HuH-7.5 (cell line): ENCODE measurements at regions not wholly inside any gene's neighbourhood (a gene's known extent, or its start where the extent isn't known, plus 50 kb on each side); places are given as distances from the start of the nearest gene placed in this dataset.

Source experiments
- DNase-seq: peaks from one replicate; pipeline ENCODE4 v3.0.0; 2011; ENCODE audit warnings: low spot score

DNA sequence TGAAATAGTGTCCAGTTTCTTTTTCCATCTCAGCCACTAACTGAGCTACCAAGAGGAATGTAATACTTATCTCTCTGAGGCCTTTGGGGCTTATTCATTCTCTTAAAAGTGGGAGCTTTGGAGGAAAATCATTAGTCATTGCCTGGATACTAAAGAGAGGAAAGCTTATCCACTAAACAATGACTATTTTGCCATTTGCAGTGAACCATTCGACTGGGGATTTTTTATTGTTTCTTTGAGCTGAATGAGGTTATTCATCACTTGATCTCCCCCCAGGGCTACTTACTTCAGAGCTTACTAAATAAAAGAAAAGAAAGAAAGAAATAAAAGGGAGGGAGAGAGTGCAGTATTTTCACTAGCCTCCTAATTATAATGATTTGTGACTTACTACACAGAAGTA lies 1329.5 kb upstream of the TENM3 start:
- no peak for DNase-seq

DNA sequence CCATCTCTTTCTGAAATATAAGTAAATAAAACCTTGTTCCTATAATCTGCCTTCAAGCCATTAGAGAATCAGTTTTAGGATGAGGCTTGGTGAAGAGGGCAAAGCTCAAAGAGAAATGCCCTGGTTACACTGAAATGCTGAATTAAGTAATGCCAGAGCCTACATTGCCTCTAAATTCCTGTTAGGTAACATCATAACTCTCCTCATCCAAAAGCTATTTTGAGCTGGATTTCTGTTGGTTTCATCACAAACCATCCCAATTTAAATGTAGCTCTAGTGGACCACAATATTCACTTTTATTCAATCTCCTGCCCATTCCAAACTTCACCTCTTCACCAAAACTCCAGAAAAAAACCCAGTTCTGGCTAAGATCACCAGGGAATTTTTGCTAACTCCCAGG lies 1319.7 kb upstream of the TENM3 start:
- DNase-seq: no peak

DNA sequence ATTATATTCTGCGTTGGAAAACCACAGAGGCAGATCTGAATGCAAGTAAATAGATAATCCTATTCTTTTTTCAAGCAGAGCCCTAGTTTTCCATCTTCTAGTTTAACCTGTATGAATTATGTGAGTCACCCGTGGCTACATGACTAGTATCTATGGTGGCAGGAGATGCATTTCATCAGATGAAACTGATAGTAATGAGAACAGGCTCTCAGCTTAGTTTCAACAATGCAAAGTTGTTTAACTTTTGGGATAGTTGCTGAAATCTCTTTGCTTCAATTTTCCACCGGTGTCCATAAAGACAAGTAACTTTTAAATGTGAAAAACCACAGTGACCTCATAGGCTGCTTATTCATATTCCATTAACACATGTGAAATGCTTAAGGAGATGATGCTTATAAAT lies 1317.4 kb upstream of the TENM3 start:
- DNase-seq: no peak

DNA sequence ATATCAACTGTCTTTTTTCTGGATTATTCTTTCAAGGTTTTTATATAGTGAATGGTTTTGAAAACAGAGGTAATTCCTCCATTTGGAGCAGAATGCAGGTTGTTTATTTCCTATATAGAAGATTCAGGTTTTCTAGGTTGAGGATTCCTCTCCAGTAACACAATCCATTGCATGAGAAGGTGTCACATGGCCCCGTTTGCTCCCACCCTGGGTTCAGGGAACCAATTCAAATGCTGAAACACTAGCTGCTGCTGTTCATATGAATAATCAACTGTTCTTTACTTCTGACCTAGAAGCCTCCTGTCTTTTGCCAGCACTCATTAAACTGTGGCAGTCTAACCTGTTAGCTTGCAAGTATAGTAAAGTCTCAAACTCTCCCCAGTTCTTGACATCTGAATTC lies 1316.9 kb upstream of the TENM3 start:
- DNase-seq: no peak

DNA sequence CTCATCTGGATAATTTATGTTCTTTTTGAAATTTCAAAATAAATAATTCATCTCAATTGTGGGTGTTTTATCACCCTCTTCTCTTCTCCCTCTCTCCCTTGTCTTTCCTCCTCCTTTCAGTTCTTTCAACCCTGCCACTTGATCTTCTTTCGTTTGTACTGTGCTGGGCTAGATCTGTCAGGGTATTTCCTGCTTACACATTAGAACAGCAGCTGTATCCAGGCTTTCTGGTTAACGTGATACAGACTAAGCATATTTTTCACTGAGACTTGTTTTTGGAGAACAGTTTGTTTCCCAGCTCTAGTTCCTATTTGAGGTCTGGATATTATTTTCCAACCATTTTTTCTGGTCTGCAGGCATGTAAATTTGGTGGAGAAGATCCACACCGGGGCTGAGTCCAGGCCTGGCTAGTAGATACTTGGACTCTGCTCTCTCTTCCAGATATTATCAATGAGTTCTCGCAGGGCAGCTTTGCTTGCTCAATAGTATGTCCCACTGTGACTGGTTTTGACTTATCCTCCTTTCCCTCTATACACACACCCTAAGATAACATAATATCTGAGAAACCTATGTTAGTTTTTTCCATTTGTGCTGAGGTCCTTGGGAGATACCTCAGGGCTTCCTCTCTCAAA lies 1310.7 kb upstream of the TENM3 start:
- DNase-seq: no peak

DNA sequence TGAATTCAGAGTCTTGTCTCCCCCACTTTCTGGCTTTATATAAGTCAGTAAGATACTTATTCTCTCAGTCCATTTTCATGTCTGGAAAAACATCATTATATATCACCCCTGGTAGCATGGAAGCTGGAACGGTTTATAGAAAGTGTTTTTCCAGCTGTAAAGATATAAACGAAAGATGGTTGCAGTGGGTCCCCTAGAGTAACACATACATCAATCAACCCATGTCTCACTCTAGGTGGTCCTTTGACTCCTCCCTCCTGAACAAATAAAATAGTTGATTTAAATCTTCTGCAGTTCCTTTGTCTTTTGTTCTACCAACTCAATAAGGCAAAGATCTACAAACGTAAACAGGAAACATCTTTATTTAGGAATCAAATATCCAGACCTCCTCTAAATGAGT lies 1306.1 kb upstream of the TENM3 start:
- DNase-seq: no peak

DNA sequence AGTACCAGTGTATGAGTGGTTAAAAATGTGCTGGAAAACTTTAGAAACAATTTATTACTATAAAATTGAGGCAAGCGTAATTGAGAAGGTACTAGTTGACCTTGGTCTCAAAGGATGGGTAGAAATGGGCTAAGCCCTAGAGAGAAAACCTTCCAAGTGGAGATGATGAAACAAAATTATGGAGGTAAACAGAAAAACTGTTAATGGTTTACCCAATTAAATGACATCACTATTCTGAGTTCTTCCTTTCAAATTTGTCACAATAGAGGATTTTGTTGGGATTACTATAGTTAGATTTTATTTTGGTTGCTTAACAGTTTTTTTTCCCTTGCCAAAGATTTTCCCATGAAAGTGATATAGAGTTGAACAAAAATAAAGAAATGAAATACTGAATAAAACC lies 1302.5 kb upstream of the TENM3 start:
- DNase-seq: no peak

DNA sequence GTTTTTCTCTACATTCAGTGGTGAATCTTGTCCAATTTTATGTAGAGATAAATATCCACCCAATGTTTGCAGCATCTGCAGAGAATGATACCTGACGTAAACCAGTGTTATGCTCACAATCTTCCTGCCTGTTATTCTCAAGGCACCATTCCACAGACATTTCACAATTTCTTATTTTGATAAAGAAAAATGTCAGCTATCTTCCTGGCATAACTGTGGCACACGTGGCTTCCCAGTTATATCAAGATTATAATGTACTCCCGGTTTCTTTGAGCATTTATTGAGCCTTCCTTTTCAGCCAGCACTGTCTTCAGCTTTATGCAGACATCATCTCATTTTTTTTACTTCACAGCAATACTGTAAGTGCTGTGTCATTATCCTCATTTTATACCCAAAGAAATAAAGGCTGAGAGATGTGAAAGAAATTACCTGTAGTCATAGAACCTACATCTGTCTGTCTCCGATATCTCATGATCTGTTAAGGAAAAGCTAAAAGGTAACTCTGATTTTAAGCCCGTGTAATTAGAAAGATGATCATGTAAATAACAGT lies 1300.8 kb upstream of the TENM3 start:
- DNase-seq: no peak

DNA sequence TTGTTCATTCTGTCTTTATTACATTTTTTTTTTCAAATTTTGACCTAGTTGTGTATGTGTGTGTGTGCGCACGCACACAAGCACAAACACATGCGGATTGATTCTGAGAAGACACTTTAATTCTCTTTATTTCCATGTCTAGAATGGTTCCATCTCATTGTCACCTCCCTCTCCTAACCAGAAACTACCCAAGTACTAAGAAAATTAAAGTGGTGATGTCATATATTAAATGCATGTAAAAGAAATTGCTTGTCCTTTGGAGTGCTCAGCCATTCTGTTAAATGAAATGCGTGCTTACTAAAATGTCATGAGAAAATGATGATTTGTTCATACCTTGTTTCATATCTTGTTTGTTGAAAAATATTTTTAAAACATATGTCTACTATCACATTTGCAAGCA lies 1297.0 kb upstream of the TENM3 start:
- DNase-seq: no peak

DNA sequence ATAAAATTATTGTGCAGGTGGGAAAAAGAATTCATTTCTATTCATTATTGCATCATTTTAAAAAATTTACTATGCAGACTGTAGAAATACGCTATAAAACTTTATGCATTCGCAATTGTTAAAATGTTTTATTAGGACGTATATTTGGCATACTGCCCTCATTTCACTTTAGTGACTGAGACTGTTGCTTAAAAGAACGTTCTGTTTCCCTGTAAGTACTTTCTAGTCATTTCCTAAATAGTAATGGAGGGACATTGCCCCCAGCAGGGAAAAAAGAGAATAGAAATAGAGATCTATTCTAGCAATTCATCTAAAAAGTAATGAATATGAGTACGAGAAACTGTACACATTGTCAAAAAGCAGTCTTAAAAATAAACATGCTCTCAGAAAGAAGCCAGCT lies 1295.8 kb upstream of the TENM3 start:
- no peak for DNase-seq

DNA sequence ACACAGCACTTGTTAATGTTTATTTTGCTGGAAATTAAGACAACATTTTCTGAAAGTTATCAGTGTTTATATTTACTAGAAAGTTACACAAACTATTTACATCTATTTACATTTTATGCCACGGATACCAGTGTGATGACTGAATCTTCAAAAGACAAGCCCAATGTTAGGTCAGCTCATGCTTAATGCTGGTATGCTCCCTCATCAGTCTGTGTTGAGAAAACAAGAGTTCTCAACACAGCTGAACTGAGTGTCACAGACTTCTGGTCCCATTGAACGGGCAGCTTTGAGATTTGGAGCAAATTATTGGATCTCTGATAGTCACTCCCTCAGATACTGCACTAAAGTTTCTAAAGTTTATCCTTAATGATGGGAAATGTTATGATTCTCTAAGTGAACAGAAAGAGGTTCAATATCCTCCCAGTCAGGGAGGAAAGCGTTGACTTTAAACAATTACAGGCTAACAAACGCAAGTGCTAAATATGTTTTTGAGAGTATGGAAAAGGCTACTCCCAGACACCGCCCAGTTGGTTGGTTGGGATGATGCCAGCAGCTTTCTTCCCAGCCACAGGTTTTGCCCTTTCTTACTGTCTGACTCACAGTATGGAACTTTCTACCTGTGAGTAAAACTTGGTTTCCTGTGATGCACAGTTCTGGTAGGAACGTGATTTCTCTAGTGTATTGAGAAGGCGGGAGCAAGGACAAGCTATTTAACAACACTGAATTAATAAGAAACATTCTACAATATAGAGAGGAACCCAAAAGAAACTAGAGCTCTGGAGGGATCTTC lies 1293.6 kb upstream of the TENM3 start:
- no peak for DNase-seq

DNA sequence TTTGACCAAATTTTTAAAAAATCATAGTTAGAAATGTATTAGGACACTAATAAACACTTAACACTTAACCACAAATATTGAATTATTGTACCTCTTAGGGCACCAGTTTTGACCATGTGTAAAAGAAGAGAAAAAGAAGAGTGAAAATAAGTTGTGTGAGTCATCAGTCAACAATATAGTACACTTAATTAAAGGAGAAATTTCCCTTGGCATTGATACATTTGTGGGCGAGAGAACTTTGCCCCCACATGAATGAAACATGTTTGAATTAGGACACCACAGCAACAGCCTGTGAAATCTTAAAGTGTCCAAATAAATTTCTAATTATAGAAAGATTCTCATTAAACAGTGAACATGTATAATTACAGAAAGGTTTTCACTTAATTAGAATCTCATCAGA lies 1292.8 kb upstream of the TENM3 start:
- no peak for DNase-seq

DNA sequence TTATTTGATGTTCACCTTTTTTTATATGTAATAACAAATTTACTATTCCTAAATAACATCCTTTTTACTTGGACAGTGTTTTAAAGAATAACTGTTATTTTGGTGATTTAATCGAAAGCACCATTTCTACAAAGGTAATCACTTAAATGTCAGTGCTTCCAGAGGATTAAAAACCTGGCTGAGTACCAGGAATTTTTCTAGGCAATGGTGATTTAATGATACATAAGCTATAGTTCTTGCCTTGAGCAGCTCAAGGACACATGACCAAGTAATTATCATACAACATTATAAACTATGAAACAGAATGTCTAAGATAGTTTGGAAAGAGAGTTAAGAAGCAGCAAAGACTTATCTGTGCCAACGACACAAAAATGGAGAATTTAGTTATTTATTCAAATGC lies 1291.9 kb upstream of the TENM3 start:
- no peak for DNase-seq

DNA sequence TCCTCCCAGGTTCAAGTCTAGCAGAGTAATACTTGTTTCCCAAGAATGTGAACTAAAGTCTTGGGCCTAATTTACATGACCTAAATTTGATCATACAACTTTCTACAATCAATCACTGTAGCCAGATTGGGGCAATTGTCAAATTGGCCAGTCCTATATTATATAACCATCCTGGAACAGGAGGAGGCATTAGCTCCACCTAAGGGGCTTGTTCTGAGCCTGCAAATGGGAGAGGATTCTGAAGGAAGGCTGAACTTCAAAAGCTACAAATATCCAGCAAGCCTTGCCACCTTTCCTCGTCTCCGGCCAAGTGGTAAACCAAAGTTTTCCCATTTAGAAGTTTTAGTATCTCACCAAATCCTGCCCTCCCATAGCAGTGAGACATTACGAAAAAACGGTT lies 1289.6 kb upstream of the TENM3 start:
- DNase-seq: no peak

DNA sequence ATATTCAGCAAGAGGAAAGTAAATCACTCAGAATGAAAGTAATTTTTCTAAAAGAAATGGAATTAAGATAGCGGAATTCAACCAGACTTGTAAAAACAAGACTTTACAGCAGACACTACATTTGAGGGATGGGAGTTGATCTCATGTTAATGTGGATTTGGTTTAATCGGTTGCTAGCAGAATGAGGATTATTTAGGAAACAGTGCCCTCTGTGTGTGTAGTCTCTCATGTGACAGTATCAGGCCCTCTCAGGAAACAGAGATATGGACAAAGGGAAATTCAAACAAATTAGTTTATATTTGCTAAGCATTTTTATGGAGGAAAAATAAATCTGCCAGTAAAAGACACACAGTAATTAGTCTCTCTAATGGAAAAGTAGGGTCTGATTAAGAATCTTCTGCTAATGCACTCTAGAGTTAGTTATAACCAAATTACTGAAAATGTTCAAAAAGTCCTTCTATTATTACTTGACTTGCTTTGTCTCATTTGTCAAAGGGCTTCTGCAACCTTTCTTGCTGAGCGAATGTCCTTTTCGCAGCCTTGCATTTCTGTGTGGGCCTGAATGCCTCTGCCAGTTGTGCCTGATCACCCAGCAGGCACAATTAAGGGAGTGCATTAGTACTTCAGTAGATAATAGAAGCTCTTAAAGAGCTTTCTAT lies 1282.3 kb upstream of the TENM3 start:
- no peak for DNase-seq

DNA sequence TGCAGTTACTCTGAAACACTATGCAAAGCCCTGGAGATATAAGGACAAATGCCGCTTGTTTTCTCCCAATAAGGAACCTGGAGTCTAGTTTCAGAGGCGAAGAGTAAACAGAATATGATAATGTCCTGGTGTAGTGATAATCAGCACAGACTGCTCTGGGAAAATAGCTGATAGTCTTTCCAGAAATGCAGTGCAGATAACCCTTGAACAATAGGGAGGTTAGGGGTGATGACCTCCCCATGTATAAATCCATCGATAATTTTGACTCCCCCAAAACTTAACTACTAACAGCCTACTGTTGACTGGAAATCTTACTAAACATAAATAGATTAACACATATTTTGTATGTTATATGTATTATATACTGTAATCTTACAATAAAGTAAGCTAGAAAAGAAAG lies 1280.9 kb upstream of the TENM3 start:
- no peak for DNase-seq

DNA sequence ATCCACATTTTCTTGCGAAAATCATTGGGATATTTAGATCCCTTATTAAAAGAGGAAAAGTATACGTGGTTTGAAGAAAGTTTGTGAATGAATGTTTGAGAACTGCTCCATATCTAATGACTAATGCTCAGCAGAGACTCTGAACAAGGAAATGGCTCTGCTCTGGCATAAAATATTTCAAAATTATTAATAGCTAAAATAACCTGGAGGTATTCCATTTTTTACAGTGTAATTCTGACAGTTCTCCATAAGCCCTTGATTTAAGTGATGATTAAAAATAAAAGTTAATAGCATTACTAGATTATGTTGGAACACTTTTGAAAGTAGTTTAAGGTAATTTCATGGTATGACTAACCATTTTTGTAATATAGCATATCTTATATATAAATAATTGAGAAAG lies 1276.9 kb upstream of the TENM3 start:
- no peak for DNase-seq

DNA sequence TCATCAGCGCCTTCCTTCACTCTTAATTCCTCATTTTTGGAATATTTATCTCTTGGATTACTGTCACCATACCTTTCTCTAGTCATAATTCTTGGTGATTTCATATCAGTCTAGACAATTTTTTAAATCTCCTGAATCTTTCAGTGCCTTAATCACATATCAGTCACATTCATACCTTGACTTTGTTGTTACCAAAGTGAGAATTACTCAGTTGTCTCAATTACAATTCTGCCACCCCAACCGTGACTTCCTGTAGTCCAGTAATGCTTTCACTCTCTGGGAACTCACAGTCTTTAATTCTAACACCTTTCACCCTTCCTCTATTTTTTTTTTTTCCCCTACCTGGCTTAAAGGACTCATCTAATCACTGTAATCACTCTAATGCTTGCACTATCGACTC lies 1275.3 kb upstream of the TENM3 start:
- DNase-seq: no peak

DNA sequence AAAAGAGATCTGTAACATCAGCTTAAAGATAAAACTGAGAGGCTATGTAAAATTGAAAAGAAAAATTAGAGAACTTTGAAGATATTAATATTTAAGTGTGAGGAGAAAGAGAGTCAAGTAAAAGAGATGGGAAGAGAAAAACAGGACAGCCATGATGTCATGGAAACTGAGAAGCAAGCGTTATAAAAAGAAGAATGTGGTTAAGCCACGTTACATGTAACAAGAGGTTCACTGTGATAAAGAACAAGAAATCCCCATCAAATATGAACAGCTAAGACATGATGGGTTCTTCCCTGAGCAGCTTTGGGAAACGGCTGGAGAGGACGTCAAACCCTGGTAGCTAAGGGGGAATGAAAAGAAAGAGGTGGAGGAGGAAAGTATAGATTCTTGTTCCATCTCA lies 1269.3 kb upstream of the TENM3 start:
- no peak for DNase-seq

DNA sequence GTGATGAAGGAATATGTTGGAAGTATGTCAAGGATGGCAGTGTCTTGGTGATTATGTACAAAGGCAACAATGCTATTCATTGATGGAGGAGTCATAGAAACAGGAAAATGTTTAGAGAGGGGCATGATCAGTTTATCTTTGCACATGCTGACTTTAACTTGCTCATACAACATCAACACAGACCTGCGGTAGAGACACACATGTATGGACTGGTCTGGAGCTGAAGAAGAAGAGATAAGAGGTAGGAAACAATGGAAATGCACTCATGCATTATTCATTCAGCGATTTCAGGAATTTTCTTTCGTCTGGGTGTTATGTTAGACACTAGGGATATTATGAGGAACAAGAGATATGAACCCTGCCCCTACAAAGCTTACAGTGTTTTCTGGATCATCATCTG lies 1252.3 kb upstream of the TENM3 start:
- no peak for DNase-seq

DNA sequence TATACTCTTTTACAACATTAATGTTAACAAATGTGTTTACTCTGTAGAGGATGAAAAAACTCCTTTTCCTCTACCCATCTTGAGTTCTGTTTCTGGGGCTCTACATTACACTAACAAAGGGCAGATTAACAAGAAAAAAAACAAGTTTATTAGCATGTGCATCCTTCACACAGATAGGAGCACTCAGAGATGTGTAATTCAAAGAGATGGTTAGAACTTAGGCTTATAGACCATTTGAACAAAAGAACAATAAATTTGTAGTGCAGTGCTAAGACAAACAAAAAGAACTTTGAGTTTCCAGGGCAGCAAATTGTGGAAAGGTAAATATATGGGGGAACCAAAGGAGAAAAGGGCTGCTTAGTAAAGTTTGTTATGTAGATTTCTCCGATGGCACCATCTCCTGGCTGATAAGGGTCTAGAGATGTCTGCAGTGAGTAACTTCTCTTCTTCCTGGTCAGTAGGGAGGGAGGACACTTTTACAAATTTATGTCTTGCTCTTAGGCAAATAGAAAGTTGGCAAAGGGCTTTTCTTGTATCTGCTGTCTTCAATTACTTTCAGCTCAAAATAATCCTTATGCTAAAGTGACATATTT lies 1249.9 kb upstream of the TENM3 start:
- no peak for DNase-seq

DNA sequence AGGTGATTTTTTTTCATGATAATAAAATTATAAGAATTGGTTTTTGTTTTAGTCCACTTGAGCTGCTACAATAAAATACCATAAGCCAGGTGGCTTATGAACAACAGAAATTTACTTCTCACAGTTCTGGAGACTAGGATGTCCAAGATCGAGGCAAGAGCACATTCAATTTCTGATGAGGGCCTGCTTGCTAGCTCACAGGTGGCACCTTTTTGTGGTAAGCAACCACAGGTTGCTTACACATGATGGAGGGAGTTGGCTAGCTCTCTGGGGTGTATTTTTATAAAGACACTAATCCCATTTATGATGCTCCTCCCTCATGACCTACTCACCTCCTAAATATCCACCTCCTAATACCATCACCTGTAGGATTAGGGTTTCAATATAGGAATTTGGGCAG lies 1248.5 kb upstream of the TENM3 start:
- DNase-seq: no peak

DNA sequence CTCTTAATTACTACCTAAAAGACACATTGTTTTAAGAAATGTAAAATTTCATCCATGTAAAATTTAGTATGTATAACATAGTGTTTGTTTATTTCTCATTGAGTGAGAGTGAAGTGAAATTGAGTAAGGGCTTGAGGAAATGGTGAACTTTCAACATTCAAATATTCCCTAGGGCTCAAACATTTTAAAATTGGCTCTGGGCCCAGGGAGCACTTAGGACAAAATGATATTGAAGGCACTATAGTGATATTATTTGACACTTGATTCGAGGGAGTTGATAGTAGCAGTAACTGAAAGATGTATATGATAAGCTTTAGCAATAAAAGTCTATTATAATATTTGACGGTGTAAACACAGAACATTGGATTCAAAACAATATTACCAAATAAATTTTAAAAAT lies 1244.0 kb upstream of the TENM3 start:
- DNase-seq: no peak
